Tibial nerve (tissue), 4 donors: ENCODE measurements at regions not wholly inside any gene's neighbourhood (a gene's known extent, or its start where the extent isn't known, plus 50 kb on each side); places are given as distances from the start of the nearest gene placed in this dataset.

Source experiments
- CTCF ChIP-seq, 5 experiments: fragments of 200-600 bp in 3 of 5; fragments of 450-650 bp in 2 of 5; sonication (generic) in 3 of 5; IDR thresholded peaks; one replicate each; pipeline ENCODE4 v1.5.1; 2016 to 2019; ENCODE audit warnings: antibody characterized with exemption in 5 of 5, mild to moderate bottlenecking in 3 of 5, moderate library complexity in 2 of 5
- EP300 ChIP-seq, 2 donors: sonication (generic); formaldehyde crosslinking; IDR thresholded peaks; one replicate each; pipeline ENCODE4 v1.6.1; 2017; ENCODE audit warnings: antibody characterized with exemption in 2 of 2, mild to moderate bottlenecking in 1 of 2
- POLR2A ChIP-seq, 2 donors: fragments of 450-650 bp; IDR thresholded peaks; one replicate each; pipeline ENCODE4 v1.6.1; 2017; ENCODE audit warnings: antibody characterized with exemption in 2 of 2, mild to moderate bottlenecking in 2 of 2, moderate library complexity in 2 of 2

- TF ChIP-seq CTCF (IDR thresholded peaks at IDR 0.05) (no peak), POLR2A (IDR thresholded peaks at IDR 0.05) (no peak), EP300 (IDR thresholded peaks at IDR 0.05) (no peak)
These were observed 235.0 kb downstream of the MIAT start for GRCh38 chr22:26892166-26893041.
